A673 (cell line): ENCODE measurements at regions not wholly inside any gene's neighbourhood (a gene's known extent, or its start where the extent isn't known, plus 50 kb on each side); places are given as distances from the start of the nearest gene placed in this dataset.

Experiments used
- CTCF ChIP-seq: fragments of 300-800, 200-600 bp; sonication (generic); conservative IDR thresholded peaks from 2 replicates; pipeline ENCODE4 v1.5.1; 2017; ENCODE audit warnings: low read depth, mild to moderate bottlenecking, antibody characterized with exemption, low read length, moderate library complexity, mixed read lengths
- EZH2 ChIP-seq: fragments of 200-600 bp; sonication (generic); IDR thresholded peaks from 2 replicates; pipeline ENCODE4 v1.6.1; 2017; ENCODE audit warnings: borderline replicate concordance, low read depth, mild to moderate bottlenecking, mixed read lengths, antibody characterized with exemption, low read length; ENCODE audit not compliant: poor library complexity, severe bottlenecking

GRCh38 chr10:27388761-27389399, 115.2 kb upstream of the RAB18 start:
- no peak for TF ChIP-seq CTCF
- no peak for TF ChIP-seq EZH2
